ENCODE measurements at regions not wholly inside any gene's neighbourhood (a gene's known extent, or its start where the extent isn't known, plus 50 kb on each side); places are given as distances from the start of the nearest gene placed in this dataset.

DNA sequence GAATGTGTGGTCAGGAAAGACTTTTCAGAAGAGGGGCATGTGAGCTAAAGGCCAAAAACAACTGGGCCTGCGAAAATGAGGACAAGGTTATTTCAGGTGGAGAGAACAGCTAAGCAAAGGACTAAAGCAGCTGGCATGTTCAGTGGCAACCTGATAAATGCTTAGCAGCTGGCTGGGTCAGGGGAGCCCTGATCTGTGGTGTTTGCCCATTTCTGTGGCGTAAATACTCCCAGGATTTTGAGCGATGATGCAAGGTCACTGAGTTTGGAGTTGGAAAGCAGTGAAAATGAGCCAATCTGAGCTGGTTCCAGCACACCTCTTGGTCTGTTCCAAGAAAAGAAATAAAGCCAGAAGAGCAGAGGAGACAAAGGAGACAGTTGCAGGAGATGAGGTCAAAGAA, 704.3 kb downstream of the UQCRFS1 start:
- intact Hi-C loops (cut with DNase I; ENCODE audit: low total_unique reads): no loop called here
- no peaks in the 10 kb centered on the region for H3K36me3 ChIP-seq
- no peaks in the 10 kb centered on the region for H3K9me3 ChIP-seq
- no peak overlapping the region for H3K4me3 ChIP-seq
- no peak for DNase-seq
- no peak overlapping the region for H3K27ac ChIP-seq
- no peaks in the 10 kb centered on the region for H3K27me3 ChIP-seq (replicated peaks in 1 of 7)
- WGBS, 5 donors: 85 to 95% (median 89%) methylated on average over 3 of the region's 3 CpGs
- peaks cover 0 to 11% (median 2%) of the 10 kb centered on the region in 6 donors for H3K4me1 ChIP-seq
- TF ChIP-seq POLR2A (IDR thresholded peaks at IDR 0.05): no peak
- TF ChIP-seq POLR2AphosphoS5 (IDR thresholded peaks at IDR 0.05): no peak

DNA sequence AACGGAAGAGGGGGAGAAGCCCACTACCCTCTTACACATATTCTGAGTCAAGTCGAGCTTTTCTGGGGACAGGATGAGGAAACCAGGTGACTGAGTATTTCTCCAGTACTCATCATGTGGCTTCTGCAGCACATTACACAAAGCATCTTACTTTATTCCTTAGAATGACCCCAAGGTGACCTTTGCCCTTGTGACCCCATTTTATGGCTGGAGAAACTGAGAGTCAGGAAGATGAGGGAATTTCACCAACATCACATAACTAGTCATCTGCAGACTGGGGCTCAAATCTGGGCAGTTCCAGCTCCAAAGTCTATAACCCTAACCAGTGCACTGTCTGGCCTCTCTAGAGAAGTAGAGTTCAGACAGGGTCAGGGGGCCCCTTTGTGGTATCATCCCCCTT, 707.0 kb downstream of the UQCRFS1 start:
- H3K36me3 ChIP-seq: no peaks in the 10 kb centered on the region
- H3K4me1 ChIP-seq: peaks cover 0 to 37% (median 18%) of the 10 kb centered on the region in 6 donors
- no peak overlapping the region for H3K4me3 ChIP-seq
- TF ChIP-seq POLR2AphosphoS5 (IDR thresholded peaks at IDR 0.05): no peak
- TF ChIP-seq, protein P1, sequence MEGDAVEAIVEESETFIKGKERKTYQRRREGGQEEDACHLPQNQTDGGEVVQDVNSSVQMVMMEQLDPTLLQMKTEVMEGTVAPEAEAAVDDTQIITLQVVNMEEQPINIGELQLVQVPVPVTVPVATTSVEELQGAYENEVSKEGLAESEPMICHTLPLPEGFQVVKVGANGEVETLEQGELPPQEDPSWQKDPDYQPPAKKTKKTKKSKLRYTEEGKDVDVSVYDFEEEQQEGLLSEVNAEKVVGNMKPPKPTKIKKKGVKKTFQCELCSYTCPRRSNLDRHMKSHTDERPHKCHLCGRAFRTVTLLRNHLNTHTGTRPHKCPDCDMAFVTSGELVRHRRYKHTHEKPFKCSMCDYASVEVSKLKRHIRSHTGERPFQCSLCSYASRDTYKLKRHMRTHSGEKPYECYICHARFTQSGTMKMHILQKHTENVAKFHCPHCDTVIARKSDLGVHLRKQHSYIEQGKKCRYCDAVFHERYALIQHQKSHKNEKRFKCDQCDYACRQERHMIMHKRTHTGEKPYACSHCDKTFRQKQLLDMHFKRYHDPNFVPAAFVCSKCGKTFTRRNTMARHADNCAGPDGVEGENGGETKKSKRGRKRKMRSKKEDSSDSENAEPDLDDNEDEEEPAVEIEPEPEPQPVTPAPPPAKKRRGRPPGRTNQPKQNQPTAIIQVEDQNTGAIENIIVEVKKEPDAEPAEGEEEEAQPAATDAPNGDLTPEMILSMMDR (IDR thresholded peaks at IDR 0.05 in 8 of 11, conservative IDR thresholded peaks at IDR 0.05 in 3 of 11): no peak
- no peak for DNase-seq
- no peak overlapping the region for H3K27ac ChIP-seq
- no peaks in the 10 kb centered on the region for H3K9me3 ChIP-seq
- H3K27me3 ChIP-seq (replicated peaks in 1 of 7): no peaks in the 10 kb centered on the region
- WGBS, 5 donors: 65 to 84% (median 66%) methylated on average over 2 of the region's 2 CpGs
- intact Hi-C loops (cut with DNase I; ENCODE audit: low total_unique reads): no loop called here

DNA sequence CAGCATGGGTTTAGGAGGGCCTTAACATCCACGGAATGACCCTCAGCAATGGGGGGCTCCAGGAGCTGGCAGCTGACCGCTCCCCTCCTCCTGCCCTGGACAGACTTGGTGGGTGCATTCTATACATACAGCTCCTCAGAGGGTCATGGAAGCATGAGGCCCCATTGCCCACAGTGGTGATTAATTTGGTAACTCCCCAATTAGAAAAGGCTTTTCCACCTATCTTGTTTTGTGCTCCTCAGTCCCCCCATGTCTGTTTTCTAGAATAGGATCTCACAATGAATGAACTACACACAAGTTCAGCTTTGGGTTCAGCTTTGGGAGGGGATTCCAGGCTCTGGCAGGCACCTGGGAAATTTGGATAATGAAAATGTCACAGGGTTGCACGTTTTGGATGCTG, 707.8 kb downstream of the UQCRFS1 start:
- Histone ChIP-seq H3K4me1 (peaks cover 0 to 45% (median 22%) of the 10 kb centered on the region in 6 donors), H3K9me3 (no peaks in the 10 kb centered on the region), H3K4me3 (no peak overlapping the region), H3K27me3 (replicated peaks in 1 of 7) (no peaks in the 10 kb centered on the region), H3K36me3 (no peaks in the 10 kb centered on the region), H3K27ac (no peak overlapping the region)
- DNase-seq: no peak
- WGBS, 5 donors: 61 to 94% (median 82%) methylated on average over 3 of the region's 3 CpGs
- TF ChIP-seq, protein P1 (IDR thresholded peaks at IDR 0.05 in 8 of 11, conservative IDR thresholded peaks at IDR 0.05 in 3 of 11): no peak
- TF ChIP-seq POLR2AphosphoS5 (IDR thresholded peaks at IDR 0.05): no peak
- TF ChIP-seq POLR2A (IDR thresholded peaks at IDR 0.05): no peak
- intact Hi-C loops (cut with DNase I; ENCODE audit: low total_unique reads): no loop called here

DNA sequence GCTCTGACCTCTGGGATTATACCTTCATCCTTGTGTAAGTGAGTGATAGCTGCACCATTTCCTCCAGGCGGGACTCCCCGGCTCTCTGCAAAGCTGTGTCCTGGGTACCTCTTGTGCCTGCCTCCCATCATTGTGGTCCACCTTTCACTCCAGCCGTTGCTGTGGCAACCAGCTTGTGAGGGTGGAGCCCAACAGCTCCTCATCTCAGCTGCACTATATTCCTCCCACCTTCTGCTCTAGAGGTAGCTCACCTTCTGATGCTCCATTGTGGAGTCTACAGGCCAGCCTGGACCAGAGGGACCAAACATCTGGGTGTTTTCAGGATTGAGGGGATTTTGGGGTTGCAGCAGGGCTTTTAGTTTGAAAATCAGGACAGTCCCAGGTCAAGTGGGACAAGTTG, 708.2 kb downstream of the UQCRFS1 start:
- peak; percentile 48 for DNase-seq
- H3K36me3 ChIP-seq: no peaks in the 10 kb centered on the region
- H3K4me1 ChIP-seq: peaks cover 0 to 49% (median 24%) of the 10 kb centered on the region in 6 donors
- no peaks in the 10 kb centered on the region for H3K27me3 ChIP-seq (replicated peaks in 1 of 7)
- intact Hi-C loops (cut with DNase I; ENCODE audit: low total_unique reads): no loop called here
- WGBS, 5 donors: 81 to 90% (median 88%) methylated on average over 3 of the region's 3 CpGs
- no peaks in the 10 kb centered on the region for H3K9me3 ChIP-seq
- peak overlapping the region in 1 of 8 donors; percentile 11 for H3K27ac ChIP-seq
- H3K4me3 ChIP-seq: no peak overlapping the region
- TF ChIP-seq POLR2AphosphoS5 (IDR thresholded peaks at IDR 0.05): no peak

DNA sequence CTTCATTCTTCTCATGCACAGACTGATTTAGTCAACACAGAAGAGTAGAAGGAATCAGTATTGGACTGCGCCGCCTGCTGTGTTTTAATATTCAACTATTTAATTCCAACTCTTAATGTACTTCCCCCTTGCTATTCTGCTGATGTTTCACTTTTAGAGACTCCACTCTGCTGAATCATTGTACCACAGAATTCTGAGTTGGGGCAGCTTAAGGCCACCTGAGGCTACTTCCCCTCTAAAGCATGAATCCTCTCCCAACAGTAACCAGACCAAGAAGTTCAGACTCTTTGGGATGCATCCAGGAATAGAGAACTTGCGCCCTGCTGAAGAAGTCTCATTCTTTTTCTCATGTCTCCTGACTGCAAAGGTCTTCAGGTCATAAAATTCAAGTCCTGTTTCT, 708.8 kb downstream of the UQCRFS1 start:
- no peak for DNase-seq
- H3K36me3 ChIP-seq: no peaks in the 10 kb centered on the region
- H3K27me3 ChIP-seq (replicated peaks in 1 of 7): no peaks in the 10 kb centered on the region
- intact Hi-C loops (cut with DNase I; ENCODE audit: low total_unique reads): no loop called here
- TF ChIP-seq POLR2A (IDR thresholded peaks at IDR 0.05) (no peak), POLR2AphosphoS5 (IDR thresholded peaks at IDR 0.05) (no peak)
- TF ChIP-seq, protein P1 (IDR thresholded peaks at IDR 0.05 in 8 of 11, conservative IDR thresholded peaks at IDR 0.05 in 3 of 11): no peak
- H3K9me3 ChIP-seq: no peaks in the 10 kb centered on the region
- 61 to 81% (median 65%) methylated on average over 3 of the region's 3 CpGs for WGBS, 5 donors
- H3K4me3 ChIP-seq: no peak overlapping the region
- peak overlapping the region in 1 of 8 donors; percentile 11 for H3K27ac ChIP-seq
- H3K4me1 ChIP-seq: peaks cover 0 to 55% (median 26%) of the 10 kb centered on the region in 6 donors

Measured in spleen (tissue), 11 donors.